Astrocyte (in vitro differentiated cells and primary cell): ENCODE measurements at regions not wholly inside any gene's neighbourhood (a gene's known extent, or its start where the extent isn't known, plus 50 kb on each side); places are given as distances from the start of the nearest gene placed in this dataset.

Experiments used
- DNase-seq: peaks from one replicate; pipeline ENCODE4 v3.0.0-alpha.2; 2010; ENCODE audit warnings: low read depth
- FAIRE-seq: peaks from 2 replicates; lab custom pipeline; 2011; peaks lifted over from hg19 to GRCh38; lab: Jason Lieb, UNC
- H2AFZ ChIP-seq: 2 replicates; pipeline ENCODE4 v1.6.0; 2012; ENCODE audit warnings: low read depth, low read length, inconsistent platforms
- H3K27ac ChIP-seq: 2 replicates; pipeline ENCODE4 v1.5.1; 2011; ENCODE audit warnings: low read depth, low read length, inconsistent platforms
- H3K27me3 ChIP-seq: 2 replicates; pipeline ENCODE4 v1.6.0; 2011; ENCODE audit warnings: low read length, inconsistent platforms; ENCODE audit not compliant: insufficient read depth
- H3K36me3 ChIP-seq: 2 replicates; pipeline ENCODE4 v1.5.1; 2011; ENCODE audit warnings: low read length, inconsistent platforms; ENCODE audit not compliant: insufficient read depth
- H3K4me1 ChIP-seq: 2 replicates; pipeline ENCODE4 v1.5.1; 2011; ENCODE audit warnings: low read length, inconsistent platforms; ENCODE audit not compliant: insufficient read depth
- H3K4me2 ChIP-seq: 2 replicates; pipeline ENCODE4 v1.6.0; 2012; ENCODE audit warnings: low read length, inconsistent platforms
- H3K4me3 ChIP-seq: 2 replicates; pipeline ENCODE4 v1.5.1; 2011; ENCODE audit warnings: low read depth, mild to moderate bottlenecking, low read length, inconsistent platforms; ENCODE audit not compliant: insufficient read depth
- H3K79me2 ChIP-seq: 2 replicates; pipeline ENCODE4 v1.6.0; 2012; ENCODE audit warnings: mild to moderate bottlenecking, low read length, inconsistent platforms; ENCODE audit not compliant: insufficient read depth
- H3K9ac ChIP-seq: 2 replicates; pipeline ENCODE4 v1.6.0; 2012; ENCODE audit warnings: mild to moderate bottlenecking, low read length, inconsistent platforms
- H3K9me3 ChIP-seq: 2 replicates; pipeline ENCODE4 v1.5.1; 2012; ENCODE audit warnings: low read depth, mild to moderate bottlenecking, low read length, inconsistent platforms; ENCODE audit not compliant: insufficient read depth
- H4K20me1 ChIP-seq: 2 replicates; pipeline ENCODE4 v1.6.0; 2012; ENCODE audit warnings: low read length, inconsistent platforms; ENCODE audit not compliant: insufficient read depth
- H3K27ac Mint-ChIP-seq: one replicate; pipeline ENCODE4 v1.8.0; 2021; ENCODE audit warnings: mild to moderate bottlenecking, mixed read lengths; ENCODE audit not compliant: unreplicated experiment
- H3K27me3 Mint-ChIP-seq: one replicate; pipeline ENCODE4 v1.8.0; 2021; ENCODE audit warnings: low read depth, mixed read lengths; ENCODE audit not compliant: unreplicated experiment
- H3K36me3 Mint-ChIP-seq: one replicate; pipeline ENCODE4 v1.8.0; 2021; ENCODE audit warnings: low read depth, mixed read lengths; ENCODE audit not compliant: unreplicated experiment
- H3K4me1 Mint-ChIP-seq: one replicate; pipeline ENCODE4 v1.8.0; 2021; ENCODE audit warnings: low read depth, mixed read lengths; ENCODE audit not compliant: unreplicated experiment
- H3K4me3 Mint-ChIP-seq: one replicate; pipeline ENCODE4 v1.8.0; 2021; ENCODE audit warnings: mild to moderate bottlenecking, moderate library complexity, mixed read lengths; ENCODE audit not compliant: unreplicated experiment
- H3K9me3 Mint-ChIP-seq: one replicate; pipeline ENCODE4 v1.8.0; 2021; ENCODE audit warnings: mild to moderate bottlenecking, mixed read lengths; ENCODE audit not compliant: unreplicated experiment
- CTCF ChIP-seq: IDR thresholded peaks from 2 replicates; pipeline ENCODE4 v1.5.1; 2011; ENCODE audit warnings: low read depth, mild to moderate bottlenecking, inconsistent platforms, low read length, moderate library complexity; ENCODE audit not compliant: insufficient read depth
- EZH2 ChIP-seq: IDR thresholded peaks from 2 replicates; pipeline ENCODE4 v1.6.1; 2012; ENCODE audit warnings: mild to moderate bottlenecking, low read length, inconsistent platforms; ENCODE audit not compliant: insufficient read depth

DNA sequence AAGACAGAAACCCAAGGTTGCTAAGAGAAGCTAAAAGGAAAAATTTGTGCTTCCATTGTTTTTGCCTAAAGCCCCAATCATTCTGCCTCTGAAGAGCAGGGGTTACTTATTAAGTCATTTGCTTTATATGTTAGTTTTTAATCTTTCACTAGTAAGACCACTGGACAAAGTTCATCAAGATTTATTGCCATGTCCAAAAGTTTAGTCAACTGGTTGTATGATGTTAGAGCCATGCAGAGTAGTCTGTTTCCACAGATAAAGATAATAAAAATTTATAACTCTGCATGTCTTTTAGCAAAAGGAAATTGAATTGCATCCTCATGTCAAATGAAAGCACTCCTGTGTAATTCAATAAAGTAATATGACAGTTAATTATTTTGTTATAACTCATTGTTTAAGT is 75.8 kb upstream of the PRKG2 start:
- H3K4me1 ChIP-seq: no peaks in the 10 kb centered on the region
- no peak overlapping the region for H3K4me3 ChIP-seq
- H4K20me1 ChIP-seq: no peaks in the 10 kb centered on the region
- Mint-ChIP-seq H3K27ac (no peak overlapping the region), H3K27me3 (no peaks in the 10 kb centered on the region), H3K9me3 (no peaks in the 10 kb centered on the region), H3K4me1 (no peaks in the 10 kb centered on the region), H3K4me3 (no peak overlapping the region), H3K36me3 (no peaks in the 10 kb centered on the region)
- H3K9me3 ChIP-seq: no peaks in the 10 kb centered on the region
- no peak overlapping the region for H3K27ac ChIP-seq
- no peaks in the 10 kb centered on the region for H3K79me2 ChIP-seq
- FAIRE-seq: no peak
- TF ChIP-seq EZH2 (no peak), CTCF (no peak)
- no peaks in the 10 kb centered on the region for H3K27me3 ChIP-seq
- H3K4me2 ChIP-seq: no peak overlapping the region
- DNase-seq: no peak
- no peaks in the 10 kb centered on the region for H3K36me3 ChIP-seq
- H2AFZ ChIP-seq: no peak overlapping the region
- H3K9ac ChIP-seq: no peak overlapping the region

DNA sequence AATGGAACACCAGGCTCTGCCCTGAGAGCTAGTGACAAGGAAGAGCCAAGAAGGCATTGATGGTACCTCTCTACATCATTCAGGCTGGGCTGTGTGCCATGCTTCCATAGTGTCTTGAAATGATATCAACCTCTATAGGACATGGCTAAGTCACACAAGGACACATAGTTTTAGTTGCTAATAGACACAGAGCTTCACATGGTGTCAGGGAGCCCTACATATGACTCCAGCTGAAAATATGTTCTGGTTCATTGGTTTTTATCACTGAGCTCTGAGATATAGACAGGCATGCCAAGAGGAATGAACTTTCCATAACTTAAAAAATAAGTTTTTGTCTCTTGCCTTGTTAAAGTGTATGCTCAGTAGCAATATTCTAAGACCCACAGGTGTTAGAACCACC is 72.1 kb upstream of the PRKG2 start:
- TF ChIP-seq CTCF (no peak), EZH2 (no peak)
- Histone ChIP-seq H3K9me3 (no peaks in the 10 kb centered on the region), H3K27me3 (no peaks in the 10 kb centered on the region), H3K4me2 (no peak overlapping the region), H3K9ac (no peak overlapping the region), H3K4me1 (no peaks in the 10 kb centered on the region), H2AFZ (no peak overlapping the region), H4K20me1 (no peaks in the 10 kb centered on the region), H3K27ac (no peak overlapping the region), H3K79me2 (no peaks in the 10 kb centered on the region), H3K36me3 (no peaks in the 10 kb centered on the region), H3K4me3 (no peak overlapping the region)
- Mint-ChIP-seq H3K4me1 (no peaks in the 10 kb centered on the region), H3K9me3 (no peaks in the 10 kb centered on the region), H3K27ac (no peak overlapping the region), H3K4me3 (no peak overlapping the region), H3K27me3 (peaks cover 6% of the 10 kb centered on the region), H3K36me3 (no peaks in the 10 kb centered on the region)
- no peak for FAIRE-seq
- DNase-seq: no peak

- Mint-ChIP-seq H3K27me3 (peaks cover 6% of the 10 kb centered on the region), H3K27ac (no peak overlapping the region)
Observed at GRCh38 chr4:81282131-81282530, 67.1 kb upstream of the PRKG2 start.

More at GRCh38 chr4:81282131-81282530, 67.1 kb upstream of the PRKG2 start:
- peaks cover 6% of the 10 kb centered on the region for H3K9me3 Mint-ChIP-seq
- no peaks in the 10 kb centered on the region for H3K36me3 Mint-ChIP-seq
- DNase-seq (no peak), FAIRE-seq (no peak)
- H3K4me3 ChIP-seq: no peak overlapping the region
- no peak overlapping the region for H3K4me3 Mint-ChIP-seq
- no peak overlapping the region for H3K27ac ChIP-seq
- H3K36me3 ChIP-seq: no peaks in the 10 kb centered on the region
- no peak overlapping the region for H3K9ac ChIP-seq
- H3K9me3 ChIP-seq: no peaks in the 10 kb centered on the region
- no peak for TF ChIP-seq EZH2
- TF ChIP-seq CTCF: no peak
- H3K79me2 ChIP-seq: no peaks in the 10 kb centered on the region
- no peaks in the 10 kb centered on the region for H3K27me3 ChIP-seq
- no peaks in the 10 kb centered on the region for H3K4me1 Mint-ChIP-seq
- H3K4me2 ChIP-seq: no peak overlapping the region
- no peak overlapping the region for H2AFZ ChIP-seq
- H3K4me1 ChIP-seq: no peaks in the 10 kb centered on the region
- no peaks in the 10 kb centered on the region for H4K20me1 ChIP-seq
